ENCODE measurements at regions not wholly inside any gene's neighbourhood (a gene's known extent, or its start where the extent isn't known, plus 50 kb on each side); places are given as distances from the start of the nearest gene placed in this dataset.

GRCh38 chr18:54777989-54778388 is 50.3 kb upstream of the RAB27B start:
- no peak for TF ChIP-seq CTCF (IDR thresholded peaks at IDR 0.05)
- Histone ChIP-seq H3K9me3 (no peaks in the 10 kb centered on the region), H3K4me1 (no peaks in the 10 kb centered on the region), H3K27me3 (no peaks in the 10 kb centered on the region), H3K27ac (no peak overlapping the region), H3K36me3 (no peaks in the 10 kb centered on the region), H3K4me3 (no peak overlapping the region)
- no peak for DNase-seq (ENCODE audit: low spot score)

Data from right atrium auricular region (tissue), 2 donors.